OCI-LY3 (cell line): ENCODE measurements at regions not wholly inside any gene's neighbourhood (a gene's known extent, or its start where the extent isn't known, plus 50 kb on each side); places are given as distances from the start of the nearest gene placed in this dataset.

ENCODE experiments used
- H2AFZ ChIP-seq: fragments of 200-600, 300-600 bp; shearing (Covaris generic); 2 replicates; pipeline ENCODE4 v1.6.0; 2014; ENCODE audit warnings: antibody characterized with exemption, low read depth, low read length
- H3K27ac ChIP-seq: fragments of 200-600, 300-600 bp; sonication (generic); 2 replicates; pipeline ENCODE4 v1.5.1; 2014; ENCODE audit warnings: mild to moderate bottlenecking, low read length, moderate library complexity, mixed read lengths
- H3K27me3 ChIP-seq: fragments of 200-600, 300-600 bp; sonication (generic); 2 replicates; pipeline ENCODE4 v1.6.1; 2014; ENCODE audit warnings: low read depth, low read length, mixed read lengths
- H3K36me3 ChIP-seq: fragments of 200-600, 300-600 bp; sonication (generic); replicated peaks from 2 replicates; pipeline ENCODE3; 2014; ENCODE audit warnings: low read depth, low read length, mixed read lengths
- H3K4me1 ChIP-seq: fragments of 300-600, 200-600 bp; sonication (generic); 2 replicates; pipeline ENCODE4 v1.6.1; 2014; ENCODE audit warnings: low read length, mixed read lengths
- H3K4me2 ChIP-seq: fragments of 200-600, 300-600 bp; sonication (generic); 2 replicates; pipeline ENCODE4 v1.6.1; 2014; ENCODE audit warnings: low read length, mixed read lengths
- H3K4me3 ChIP-seq: fragments of 300-600, 200-600 bp; sonication (generic); 2 replicates; pipeline ENCODE4 v1.5.1; 2014; ENCODE audit warnings: antibody characterized with exemption, mild to moderate bottlenecking, low read length, moderate library complexity
- H3K79me2 ChIP-seq: fragments of 300-600, 200-600 bp; shearing (Covaris generic); 2 replicates; pipeline ENCODE4 v1.6.1; 2014; ENCODE audit warnings: mild to moderate bottlenecking, low read length, mixed read lengths
- H3K9ac ChIP-seq: fragments of 300-600, 200-600 bp; shearing (Covaris generic); 2 replicates; pipeline ENCODE4 v1.6.0; 2014; ENCODE audit warnings: mild to moderate bottlenecking, low read length, moderate library complexity
- H3K9me3 ChIP-seq: fragments of 200-600, 300-600 bp; shearing (Covaris generic); 2 replicates; pipeline ENCODE4 v1.6.1; 2014; ENCODE audit warnings: low read length, mixed read lengths; ENCODE audit not compliant: insufficient read depth
- H4K20me1 ChIP-seq: fragments of 200-600, 300-600 bp; sonication (generic); 2 replicates; pipeline ENCODE4 v1.6.1; 2016; ENCODE audit warnings: low read length, mixed read lengths; ENCODE audit not compliant: insufficient read depth
- CTCF ChIP-seq: fragments of 200-600, 300-600 bp; sonication (generic); IDR thresholded peaks from 2 replicates; pipeline ENCODE4 v1.5.1; 2014; ENCODE audit warnings: antibody characterized with exemption, low read length, low read depth
- EZH2phosphoT487 ChIP-seq: fragments of 200-600 bp; shearing (Covaris generic); IDR thresholded peaks from 2 replicates; pipeline ENCODE4 v1.6.1; 2018; ENCODE audit warnings: antibody characterized with exemption, mixed run types, low read depth

GRCh38 chr14:48738186-48738925 is 847.8 kb downstream of the RPS29 start:
- no peak for TF ChIP-seq CTCF
- TF ChIP-seq EZH2phosphoT487 = no peak
- Histone ChIP-seq H3K27ac (no peak overlapping the region), H4K20me1 (no peaks in the 10 kb centered on the region), H2AFZ (no peak overlapping the region), H3K9ac (no peak overlapping the region), H3K9me3 (0 out of 2 replicates have a peak, but pooled peaks cover 6% of the 10 kb centered on the region), H3K27me3 (no peaks in the 10 kb centered on the region), H3K79me2 (no peaks in the 10 kb centered on the region), H3K4me2 (no peak overlapping the region), H3K4me1 (no peaks in the 10 kb centered on the region), H3K4me3 (no peak overlapping the region), H3K36me3 (peaks cover 3% of the 10 kb centered on the region)

- no peaks in the 10 kb centered on the region for H3K79me2 ChIP-seq
- H3K9ac ChIP-seq = no peak overlapping the region
- H3K27ac ChIP-seq = no peak overlapping the region
- no peaks in the 10 kb centered on the region for H3K4me1 ChIP-seq
- H3K4me3 ChIP-seq = no peak overlapping the region
- 0 out of 2 replicates have a peak, but pooled peaks cover 6% of the 10 kb centered on the region for H3K9me3 ChIP-seq
- H3K27me3 ChIP-seq = no peaks in the 10 kb centered on the region
- no peaks in the 10 kb centered on the region for H4K20me1 ChIP-seq
- TF ChIP-seq CTCF = no peak
- no peak for TF ChIP-seq EZH2phosphoT487
- H3K4me2 ChIP-seq = no peak overlapping the region
- no peak overlapping the region for H2AFZ ChIP-seq
- H3K36me3 ChIP-seq = peaks cover 3% of the 10 kb centered on the region
These were observed 850.6 kb downstream of the RPS29 start for GRCh38 chr14:48735607-48736006.

- H2AFZ ChIP-seq = no peak overlapping the region
- no peaks in the 10 kb centered on the region for H3K4me1 ChIP-seq
- peaks cover 3% of the 10 kb centered on the region for H3K36me3 ChIP-seq
- H3K27ac ChIP-seq = no peak overlapping the region
- no peak overlapping the region for H3K4me2 ChIP-seq
- no peaks in the 10 kb centered on the region for H3K27me3 ChIP-seq
- 0 out of 2 replicates have a peak, but pooled peaks cover 6% of the 10 kb centered on the region for H3K9me3 ChIP-seq
- no peak overlapping the region for H3K9ac ChIP-seq
- no peaks in the 10 kb centered on the region for H3K79me2 ChIP-seq
- no peak overlapping the region for H3K4me3 ChIP-seq
- H4K20me1 ChIP-seq = no peaks in the 10 kb centered on the region
- TF ChIP-seq EZH2phosphoT487 (no peak), CTCF (no peak)
These were observed 854.9 kb downstream of the RPS29 start for GRCh38 chr14:48731260-48731659.

GRCh38 chr14:48726080-48726642 is 860.0 kb downstream of the RPS29 start:
- Histone ChIP-seq H3K4me2 (no peak overlapping the region), H2AFZ (no peak overlapping the region), H3K36me3 (no peaks in the 10 kb centered on the region), H4K20me1 (no peaks in the 10 kb centered on the region), H3K9me3 (no peaks in the 10 kb centered on the region), H3K4me3 (no peak overlapping the region), H3K4me1 (no peaks in the 10 kb centered on the region), H3K27ac (no peak overlapping the region), H3K27me3 (no peaks in the 10 kb centered on the region), H3K79me2 (no peaks in the 10 kb centered on the region), H3K9ac (no peak overlapping the region)
- no peak for TF ChIP-seq CTCF
- no peak for TF ChIP-seq EZH2phosphoT487
